Type B pancreatic cell (in vitro differentiated cells): ENCODE measurements at regions not wholly inside any gene's neighbourhood (a gene's known extent, or its start where the extent isn't known, plus 50 kb on each side); places are given as distances from the start of the nearest gene placed in this dataset.

ENCODE experiments used
- DNase-seq: peaks from one replicate; pipeline ENCODE4 v3.0.0; 2021; ENCODE audit warnings: mixed read lengths; ENCODE audit not compliant: unreplicated experiment; ENCODE audit errors: extremely low spot score
- H3K27ac Mint-ChIP-seq: 2 replicates; pipeline ENCODE4 v1.8.0; 2021; ENCODE audit warnings: mild to moderate bottlenecking, mixed read lengths
- H3K27me3 Mint-ChIP-seq: 2 replicates; pipeline ENCODE4 v1.8.0; 2021; ENCODE audit warnings: mixed read lengths
- H3K36me3 Mint-ChIP-seq: 2 replicates; pipeline ENCODE4 v1.8.0; 2021; ENCODE audit warnings: mixed read lengths
- H3K4me1 Mint-ChIP-seq: one replicate; pipeline ENCODE4 v1.8.0; 2021; ENCODE audit warnings: mixed read lengths; ENCODE audit not compliant: unreplicated experiment
- H3K4me3 Mint-ChIP-seq: 2 replicates; pipeline ENCODE4 v1.8.0; 2021; ENCODE audit warnings: mild to moderate bottlenecking, mixed read lengths
- H3K9me3 Mint-ChIP-seq: 2 replicates; pipeline ENCODE4 v1.8.0; 2021; ENCODE audit warnings: mixed read lengths
- CTCF ChIP-seq: fragments of 200-600 bp; sonication (generic); conservative IDR thresholded peaks from 2 replicates; pipeline ENCODE4 v1.5.0; 2021; ENCODE audit warnings: antibody characterized with exemption, mild to moderate bottlenecking

GRCh38 chr9:80285326-80285725, 713.6 kb downstream of the TLE4 start:
- no peak for DNase-seq
- Mint-ChIP-seq H3K9me3 (no peaks in the 10 kb centered on the region), H3K4me3 (no peak overlapping the region), H3K4me1 (no peaks in the 10 kb centered on the region), H3K36me3 (no peaks in the 10 kb centered on the region), H3K27ac (no peak overlapping the region), H3K27me3 (no peaks in the 10 kb centered on the region)
- peak; percentile 37 for TF ChIP-seq CTCF

- H3K27ac Mint-ChIP-seq = no peak overlapping the region
- DNase-seq = no peak
- H3K4me1 Mint-ChIP-seq = no peaks in the 10 kb centered on the region
- no peaks in the 10 kb centered on the region for H3K9me3 Mint-ChIP-seq
- no peak for TF ChIP-seq CTCF
- no peak overlapping the region for H3K4me3 Mint-ChIP-seq
- no peaks in the 10 kb centered on the region for H3K36me3 Mint-ChIP-seq
- H3K27me3 Mint-ChIP-seq = no peaks in the 10 kb centered on the region
These were observed 711.0 kb downstream of the TLE4 start for GRCh38 chr9:80282766-80283165.

GRCh38 chr9:80259079-80259478, 687.3 kb downstream of the TLE4 start:
- TF ChIP-seq CTCF = no peak
- DNase-seq = no peak
- no peaks in the 10 kb centered on the region for H3K27me3 Mint-ChIP-seq
- H3K27ac Mint-ChIP-seq = no peak overlapping the region
- no peak overlapping the region for H3K4me3 Mint-ChIP-seq
- peaks cover 18% of the 10 kb centered on the region for H3K9me3 Mint-ChIP-seq
- no peaks in the 10 kb centered on the region for H3K36me3 Mint-ChIP-seq
- no peaks in the 10 kb centered on the region for H3K4me1 Mint-ChIP-seq

- H3K9me3 Mint-ChIP-seq = peaks cover 4% of the 10 kb centered on the region
- H3K4me3 Mint-ChIP-seq = no peak overlapping the region
- H3K27ac Mint-ChIP-seq = no peak overlapping the region
- no peak for DNase-seq
- no peak for TF ChIP-seq CTCF
- H3K36me3 Mint-ChIP-seq = no peaks in the 10 kb centered on the region
- H3K4me1 Mint-ChIP-seq = no peaks in the 10 kb centered on the region
- H3K27me3 Mint-ChIP-seq = no peaks in the 10 kb centered on the region
These were observed 680.0 kb downstream of the TLE4 start for GRCh38 chr9:80251778-80252177.

- Mint-ChIP-seq H3K27ac (peak overlapping the region; percentile 27), H3K36me3 (no peaks in the 10 kb centered on the region), H3K4me3 (peak overlapping the region; percentile 14), H3K27me3 (no peaks in the 10 kb centered on the region), H3K4me1 (no peaks in the 10 kb centered on the region), H3K9me3 (no peaks in the 10 kb centered on the region)
- no peak for DNase-seq
- no peak for TF ChIP-seq CTCF
These were observed 670.3 kb downstream of the TLE4 start for GRCh38 chr9:80242022-80242421.

GRCh38 chr9:80235752-80236151, 664.0 kb downstream of the TLE4 start:
- Mint-ChIP-seq H3K36me3 (no peaks in the 10 kb centered on the region), H3K27ac (no peak overlapping the region), H3K4me1 (no peaks in the 10 kb centered on the region), H3K27me3 (no peaks in the 10 kb centered on the region), H3K9me3 (no peaks in the 10 kb centered on the region), H3K4me3 (no peak overlapping the region)
- no peak for TF ChIP-seq CTCF
- DNase-seq = no peak
